NCI-H1105 (cell line): ENCODE measurements at regions not wholly inside any gene's neighbourhood (a gene's known extent, or its start where the extent isn't known, plus 50 kb on each side); places are given as distances from the start of the nearest gene placed in this dataset.

Source experiments
- DNase-seq: peaks from one replicate; lab custom pipeline; 2025; lab: John Stamatoyannopoulos, UW

DNA sequence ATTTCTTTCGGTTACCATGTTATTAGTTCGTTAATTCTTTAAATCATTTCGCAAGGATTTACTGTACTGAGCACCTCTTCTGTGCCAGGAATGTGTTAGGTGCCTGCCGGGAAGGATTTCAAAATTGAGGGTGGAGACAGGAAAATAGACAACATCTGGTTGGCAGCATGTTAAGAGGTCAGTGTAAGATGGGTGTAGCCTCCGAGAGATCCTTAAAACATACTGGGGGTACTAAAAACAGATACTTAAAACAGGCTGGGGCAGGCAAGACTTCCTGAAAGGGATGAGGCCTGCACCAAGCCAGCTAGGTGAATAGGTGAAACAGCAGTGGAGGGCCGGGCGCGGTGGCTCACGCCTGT is 178.0 kb upstream of the SGK1 start:
- DNase-seq: no peak

DNA sequence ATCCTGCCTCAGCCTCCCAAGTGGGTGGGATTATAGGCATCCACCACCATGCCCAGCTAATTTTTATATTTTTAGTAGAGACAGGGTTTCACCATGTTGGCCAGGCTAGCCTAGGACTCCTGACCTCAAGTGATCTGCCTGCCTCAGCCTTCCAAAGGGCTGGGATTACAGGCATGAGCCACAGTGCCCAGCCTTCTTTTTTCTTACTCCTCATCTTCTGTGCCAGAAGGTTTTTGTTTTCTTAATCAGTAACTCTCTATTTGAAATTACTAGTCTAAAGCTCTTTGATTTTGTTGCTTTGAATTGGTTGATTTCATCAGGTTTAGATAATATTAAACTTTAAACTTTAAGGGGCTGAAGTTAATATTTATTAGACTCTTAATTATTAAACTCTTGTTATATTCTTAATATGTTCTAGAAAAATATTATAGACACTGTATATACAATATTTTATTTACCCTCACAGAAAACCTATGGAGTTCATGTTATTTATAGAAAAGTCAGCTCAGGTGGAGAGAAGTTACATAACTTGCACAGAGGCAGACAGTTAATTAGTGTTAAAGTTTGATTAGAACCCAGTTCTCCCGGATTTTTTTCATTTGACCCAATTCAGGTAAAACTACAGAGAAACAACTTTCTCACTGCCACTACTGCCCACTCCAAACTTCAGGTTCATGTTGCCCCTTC is 177.4 kb upstream of the SGK1 start:
- no peak for DNase-seq

DNA sequence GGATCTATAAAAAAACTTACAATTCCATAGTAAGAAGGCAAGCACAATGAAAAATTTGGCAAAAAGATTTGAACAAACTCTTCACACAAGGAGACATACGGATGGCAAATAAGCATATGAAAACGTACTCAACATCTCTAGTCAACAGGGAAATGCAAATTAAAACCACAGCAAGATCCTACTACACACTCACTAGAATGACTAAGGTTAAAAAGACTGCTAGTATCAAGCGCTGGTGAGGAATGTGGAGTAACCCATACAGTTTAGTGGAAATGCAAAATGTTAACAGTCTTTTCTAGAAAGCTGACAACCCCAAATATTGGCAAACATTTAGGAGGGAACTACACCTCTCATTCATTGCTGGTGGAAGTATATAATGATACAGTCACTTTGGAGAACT is 175.9 kb upstream of the SGK1 start:
- no peak for DNase-seq

DNA sequence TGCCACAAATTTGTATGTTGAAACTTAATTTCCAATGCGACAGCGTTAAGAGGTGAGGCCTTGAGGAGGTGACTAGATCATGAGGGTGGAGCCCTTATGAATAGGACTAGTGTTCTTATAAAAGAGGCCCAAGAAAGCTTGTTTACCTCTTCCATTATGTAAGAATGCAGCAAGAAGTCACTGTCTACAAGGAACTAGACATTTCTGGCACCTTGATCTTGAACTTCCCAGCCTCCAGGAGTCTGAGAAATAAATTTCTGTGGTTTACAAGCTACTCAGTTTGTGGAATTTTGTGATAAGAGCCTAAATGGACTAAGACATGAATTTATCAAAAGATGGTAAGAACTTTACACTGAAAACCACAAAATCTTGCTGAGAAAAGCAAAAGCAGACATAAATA is 173.6 kb upstream of the SGK1 start:
- DNase-seq: no peak

DNA sequence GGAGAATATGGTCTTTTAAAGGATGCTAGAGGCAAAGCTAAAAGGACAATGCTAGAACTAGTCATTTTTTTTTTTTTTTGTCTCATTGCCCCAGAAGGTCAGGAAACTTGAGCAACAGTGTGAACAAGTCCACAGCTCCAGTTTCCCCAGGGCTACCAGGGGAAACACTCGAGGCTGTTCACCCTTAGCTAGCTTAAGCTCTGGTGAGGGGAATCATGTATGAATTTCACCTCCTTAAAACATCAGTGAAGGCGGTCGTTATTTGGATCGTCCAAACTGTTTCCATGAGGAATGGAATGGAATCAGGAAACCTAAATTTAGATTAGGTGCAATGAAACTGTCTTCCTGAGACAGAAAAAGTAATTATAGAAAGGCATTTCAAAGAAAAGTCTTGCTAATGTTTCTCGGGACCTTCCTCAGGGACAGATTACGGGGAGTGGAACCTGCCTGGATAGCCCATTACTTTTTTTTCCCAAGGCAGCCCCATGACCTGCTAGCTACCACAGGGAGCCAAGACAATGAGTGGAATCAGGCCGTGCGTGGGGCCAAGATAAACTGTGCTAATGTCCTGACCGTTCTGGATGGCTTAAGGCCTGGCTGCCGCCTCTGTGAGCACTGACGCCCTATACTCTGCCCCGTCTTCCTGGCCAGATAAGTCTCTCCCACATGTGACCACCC is 164.8 kb upstream of the SGK1 start:
- DNase-seq: no peak

DNA sequence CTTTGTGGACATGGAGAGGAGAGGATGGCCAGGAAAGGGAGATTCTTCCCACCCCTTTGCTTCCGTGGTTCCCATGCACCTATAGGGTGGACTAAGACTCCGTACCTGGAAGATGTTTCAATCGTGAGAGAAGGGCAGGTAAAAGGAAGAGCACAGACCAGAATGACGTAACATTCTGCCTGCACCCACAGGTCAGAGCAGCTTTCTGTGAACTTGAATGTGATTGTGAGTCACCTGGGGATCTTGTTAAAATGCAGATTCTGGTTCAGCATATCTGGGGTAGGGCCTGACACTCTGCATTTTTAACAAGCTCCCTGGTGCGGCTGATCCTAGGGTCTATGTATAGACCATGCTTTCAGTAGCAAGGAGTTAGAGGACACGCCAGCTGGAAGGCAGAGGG is 164.1 kb upstream of the SGK1 start:
- DNase-seq: no peak

DNA sequence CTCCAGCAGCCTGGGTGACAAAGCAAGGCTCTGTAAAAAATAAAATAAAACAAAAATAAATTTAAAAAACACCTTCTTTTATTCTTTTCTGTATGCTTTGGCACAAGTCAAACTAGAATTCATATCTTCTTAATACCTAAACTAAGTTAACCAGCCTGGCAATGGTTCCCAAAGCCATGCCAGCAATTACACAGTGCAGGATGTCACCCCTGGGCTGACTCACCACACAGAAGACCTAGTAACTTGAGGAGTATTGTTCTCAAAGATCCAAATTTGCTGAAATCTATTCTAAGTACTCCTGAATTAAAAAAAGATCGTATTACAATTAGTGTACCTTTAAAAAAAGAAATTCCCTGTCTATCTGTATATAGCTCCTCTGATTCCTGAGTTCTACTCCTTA is 162.7 kb upstream of the SGK1 start:
- DNase-seq: no peak

DNA sequence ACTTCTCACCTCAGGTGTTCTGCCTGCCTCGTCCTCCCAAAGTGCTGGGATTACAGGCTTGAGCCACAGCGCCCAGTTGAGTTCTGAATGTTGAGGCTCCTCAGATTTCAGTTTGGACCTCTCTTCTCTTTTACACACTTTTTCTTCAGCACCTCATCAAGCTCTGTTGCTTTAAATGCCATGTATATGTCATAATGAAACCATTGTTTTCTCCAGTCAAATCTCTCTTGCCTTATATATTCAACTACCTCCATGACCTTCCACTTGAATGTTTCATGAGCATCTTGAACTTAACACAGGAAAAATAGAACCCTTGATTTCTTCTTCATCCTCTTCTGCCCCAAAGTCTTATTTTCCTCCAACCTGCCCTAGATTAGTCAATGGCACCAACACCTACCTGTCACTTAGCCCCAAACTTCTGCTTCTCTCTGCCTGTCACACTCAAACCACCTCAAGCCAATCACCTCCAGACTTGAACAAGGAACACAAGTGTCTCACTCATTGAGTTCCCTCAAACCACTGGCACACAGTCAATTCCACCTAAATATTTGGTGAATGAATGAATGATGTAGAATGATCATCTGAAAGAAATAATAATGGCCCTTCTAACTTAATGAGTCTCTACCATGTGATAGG is 161.0 kb upstream of the SGK1 start:
- DNase-seq: no peak

DNA sequence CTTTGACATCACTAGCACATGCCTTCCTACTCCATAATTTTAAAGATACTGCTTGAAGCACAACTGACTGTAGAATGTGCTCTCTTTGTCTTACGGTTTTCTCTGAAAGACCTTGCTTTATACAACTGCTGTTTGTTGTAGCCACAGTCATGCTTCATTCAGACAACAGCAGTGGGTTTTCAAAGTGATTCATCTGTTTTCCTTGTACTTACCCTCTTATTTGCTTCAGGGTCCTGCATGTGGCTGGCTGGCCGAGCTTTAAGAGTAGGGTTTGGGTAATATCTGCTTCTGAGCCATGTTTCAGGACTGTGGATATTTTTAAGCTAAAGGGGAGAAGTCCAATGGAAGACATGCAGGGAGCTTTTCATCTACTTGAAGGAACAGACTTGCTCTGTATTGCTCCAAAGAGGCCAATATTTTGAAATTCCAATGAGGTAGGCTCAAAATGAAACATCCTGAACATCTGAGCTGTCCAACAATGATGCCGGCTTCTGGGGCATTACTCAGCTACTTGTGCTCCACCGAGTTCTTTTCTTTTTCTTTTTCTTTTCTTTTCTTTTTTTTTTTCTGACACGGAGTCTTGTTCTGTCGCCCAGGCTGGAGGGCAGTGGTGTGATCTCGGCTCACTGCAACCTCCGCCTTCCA is 160.2 kb upstream of the SGK1 start:
- no peak for DNase-seq

DNA sequence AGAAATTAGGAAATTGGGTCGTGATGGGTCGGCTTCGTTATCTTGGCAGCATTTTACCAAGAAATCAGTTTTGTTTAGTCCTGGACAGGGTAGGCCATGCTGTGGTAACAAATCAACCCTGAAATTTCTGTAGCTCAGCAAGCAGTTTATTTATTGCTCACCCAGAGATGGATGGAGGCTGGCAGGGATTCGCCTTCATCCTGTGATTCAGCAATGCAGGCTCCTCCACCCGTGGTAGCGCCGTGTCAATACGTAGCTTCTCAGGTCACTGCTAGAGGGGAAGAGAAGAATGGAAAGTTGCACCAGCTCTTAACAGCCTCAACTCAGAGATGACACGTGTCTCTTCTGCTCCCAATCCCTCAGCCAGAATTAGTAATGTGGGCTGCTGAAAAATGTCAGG is 157.0 kb upstream of the SGK1 start:
- DNase-seq: no peak

DNA sequence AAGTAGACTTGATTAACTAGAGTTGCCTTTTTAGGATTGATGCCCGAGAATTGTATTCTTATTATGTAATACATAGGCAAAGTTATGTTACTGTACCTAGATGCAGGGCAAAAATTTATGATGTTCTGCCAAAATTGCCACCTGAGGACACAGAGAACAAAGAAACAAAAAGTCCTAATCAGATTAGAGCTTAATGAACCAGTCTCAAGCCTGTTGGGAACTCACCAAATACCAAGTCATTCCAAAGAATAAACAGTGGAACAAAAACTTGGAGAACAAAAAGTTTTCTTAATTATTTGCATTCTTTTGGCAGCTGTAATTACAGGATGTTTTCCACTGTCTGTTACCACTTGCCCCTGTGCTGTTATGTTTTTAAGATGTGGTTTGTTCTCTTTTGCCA is 154.7 kb upstream of the SGK1 start:
- no peak for DNase-seq

DNA sequence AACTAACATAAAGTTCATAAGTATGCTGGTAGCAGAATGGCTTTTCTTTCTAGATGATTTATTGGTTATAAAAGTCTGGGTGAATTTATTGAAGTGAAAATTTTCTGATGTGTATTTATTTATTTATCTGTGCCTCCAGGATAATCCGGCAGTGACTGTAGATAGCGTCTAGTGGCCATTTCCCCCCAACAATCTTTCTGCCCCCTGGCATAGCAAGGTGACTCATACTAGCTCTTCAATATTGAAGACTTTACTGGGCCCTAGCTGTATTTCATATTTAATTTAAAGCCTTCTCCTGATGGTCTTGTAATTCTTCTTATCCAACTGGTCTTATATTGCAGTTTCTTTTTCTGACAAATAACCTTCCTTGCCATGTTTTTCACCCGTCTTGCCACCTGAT is 154.1 kb upstream of the SGK1 start:
- no peak for DNase-seq

DNA sequence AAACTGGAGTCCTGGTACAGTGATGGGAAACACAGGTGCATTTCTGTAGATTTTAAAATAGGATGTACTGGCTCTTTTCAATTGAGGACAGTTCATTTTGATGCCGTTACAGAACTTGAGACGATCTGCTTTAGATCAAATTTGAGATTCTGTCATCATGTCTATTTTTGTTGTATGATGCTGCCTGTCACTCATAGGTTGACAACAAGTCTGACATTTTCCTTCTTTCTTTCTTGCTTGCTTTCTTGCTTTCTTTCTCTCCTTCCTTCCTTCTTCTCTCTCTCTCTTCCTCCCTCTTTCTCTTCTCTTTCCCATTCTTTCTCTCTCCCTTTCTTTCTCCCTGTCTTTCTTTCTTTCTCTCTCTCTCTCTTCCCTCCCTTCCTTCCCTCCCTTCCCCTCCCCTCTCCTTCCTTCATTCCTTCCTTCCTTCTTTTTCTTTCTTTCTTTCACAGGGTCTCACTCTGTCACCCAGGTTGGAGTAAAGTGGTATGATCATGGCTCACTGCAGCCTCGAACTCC is 152.6 kb upstream of the SGK1 start:
- DNase-seq: no peak

DNA sequence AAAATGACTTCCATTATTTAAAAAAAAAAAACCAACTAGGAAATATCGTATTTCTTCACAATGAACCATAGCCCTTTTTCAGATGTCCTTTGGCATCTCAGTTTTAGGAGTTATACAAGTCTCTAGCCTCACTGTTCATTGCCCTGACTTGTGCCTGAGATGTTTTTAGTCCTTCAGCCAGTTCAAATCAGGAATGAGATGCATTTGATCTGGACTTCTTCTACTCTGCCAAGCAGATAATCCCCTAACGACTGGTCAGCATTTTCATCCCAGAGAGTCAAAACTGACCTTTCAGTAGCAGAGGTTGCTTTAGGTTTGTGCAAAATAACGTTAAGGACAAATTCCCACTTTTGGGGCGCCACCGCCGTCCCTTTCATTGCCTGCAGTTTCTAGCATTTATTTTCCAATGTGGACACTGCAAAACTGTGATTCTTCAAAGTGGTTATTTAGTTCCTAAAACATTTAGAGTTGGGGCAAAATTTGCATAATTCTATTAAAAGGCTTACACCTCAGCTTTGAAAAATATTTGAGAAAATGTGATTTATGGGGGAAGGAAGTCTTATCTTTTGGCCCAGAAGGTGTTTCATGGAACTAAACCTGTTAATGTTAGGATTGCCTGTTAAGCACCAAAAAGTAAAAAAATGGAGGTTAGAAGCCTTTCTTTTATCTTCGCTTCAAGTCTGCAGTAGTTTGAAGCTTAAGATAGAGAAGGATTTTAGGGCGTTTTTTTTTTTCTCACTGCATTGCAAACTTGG is 152.0 kb upstream of the SGK1 start:
- no peak for DNase-seq

DNA sequence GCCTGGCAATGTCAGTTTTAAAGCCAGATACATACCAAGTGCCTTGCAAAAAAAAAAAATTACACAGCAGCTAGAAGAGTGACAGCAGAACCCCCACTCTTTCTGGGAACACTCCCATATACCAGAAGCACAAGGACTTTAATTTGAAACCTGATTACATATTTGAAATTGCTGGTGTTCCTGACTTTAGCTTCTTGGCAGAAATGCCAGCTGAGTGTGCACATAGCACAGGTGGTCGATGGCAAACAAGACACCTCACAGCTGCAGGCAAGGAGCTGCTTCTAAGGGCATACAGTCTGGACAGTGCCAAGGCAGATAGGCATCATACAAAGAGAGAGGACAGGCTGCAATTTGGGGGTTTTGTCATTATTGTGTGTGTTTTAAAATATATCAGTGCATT is 150.7 kb upstream of the SGK1 start:
- DNase-seq: no peak

DNA sequence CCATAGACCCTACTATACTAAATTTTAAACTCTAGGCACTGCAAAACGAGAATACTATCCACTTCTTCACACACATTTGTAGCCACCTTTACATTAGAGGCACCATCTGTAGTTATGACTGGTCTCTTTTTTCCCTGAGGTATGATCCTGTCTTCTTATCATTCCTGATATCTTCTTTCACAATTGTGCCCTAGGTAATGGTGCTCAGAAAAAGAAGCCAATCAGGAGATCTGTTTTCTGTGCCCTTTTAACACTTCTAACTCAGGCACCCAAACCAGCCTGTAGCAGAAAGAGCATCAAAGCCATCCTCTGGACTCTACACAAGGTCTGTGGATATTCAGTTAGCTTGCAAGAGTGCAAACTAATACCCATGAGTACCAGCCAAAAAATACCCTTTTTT is 149.7 kb upstream of the SGK1 start:
- no peak for DNase-seq

DNA sequence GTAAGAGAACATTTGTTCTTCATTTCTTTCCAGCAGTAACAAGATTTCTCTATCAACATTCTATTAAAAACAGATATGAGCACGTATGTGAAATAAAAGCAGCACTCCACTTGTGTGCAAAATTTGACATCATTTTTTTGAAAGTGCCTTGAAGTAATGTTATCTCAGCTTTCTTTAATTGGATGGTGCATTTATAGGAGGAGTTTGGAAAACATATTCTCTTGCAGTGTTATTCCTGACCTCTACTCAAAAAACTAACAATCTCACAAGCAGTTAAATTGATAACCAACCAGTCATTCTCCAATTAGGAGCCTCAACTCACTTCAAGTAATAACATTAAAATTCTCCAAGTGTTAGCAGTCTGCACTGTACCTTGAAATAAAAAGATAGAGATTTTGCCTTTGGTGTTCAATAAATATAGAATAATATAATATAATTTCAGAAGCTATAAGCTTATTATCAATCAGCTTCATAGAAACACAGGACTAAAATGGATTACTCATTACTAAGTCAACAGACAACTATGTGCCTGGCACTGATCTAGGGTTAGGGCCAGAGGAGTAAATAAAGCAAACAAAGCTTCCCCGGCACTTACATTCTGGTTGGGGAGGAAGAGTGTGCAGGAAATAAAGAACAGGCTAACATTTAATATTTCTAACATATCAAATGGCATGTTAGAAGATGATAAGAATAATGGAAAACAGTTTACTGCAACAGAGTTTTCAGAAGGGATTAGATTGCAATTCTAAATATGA is 149.0 kb upstream of the SGK1 start:
- no peak for DNase-seq

DNA sequence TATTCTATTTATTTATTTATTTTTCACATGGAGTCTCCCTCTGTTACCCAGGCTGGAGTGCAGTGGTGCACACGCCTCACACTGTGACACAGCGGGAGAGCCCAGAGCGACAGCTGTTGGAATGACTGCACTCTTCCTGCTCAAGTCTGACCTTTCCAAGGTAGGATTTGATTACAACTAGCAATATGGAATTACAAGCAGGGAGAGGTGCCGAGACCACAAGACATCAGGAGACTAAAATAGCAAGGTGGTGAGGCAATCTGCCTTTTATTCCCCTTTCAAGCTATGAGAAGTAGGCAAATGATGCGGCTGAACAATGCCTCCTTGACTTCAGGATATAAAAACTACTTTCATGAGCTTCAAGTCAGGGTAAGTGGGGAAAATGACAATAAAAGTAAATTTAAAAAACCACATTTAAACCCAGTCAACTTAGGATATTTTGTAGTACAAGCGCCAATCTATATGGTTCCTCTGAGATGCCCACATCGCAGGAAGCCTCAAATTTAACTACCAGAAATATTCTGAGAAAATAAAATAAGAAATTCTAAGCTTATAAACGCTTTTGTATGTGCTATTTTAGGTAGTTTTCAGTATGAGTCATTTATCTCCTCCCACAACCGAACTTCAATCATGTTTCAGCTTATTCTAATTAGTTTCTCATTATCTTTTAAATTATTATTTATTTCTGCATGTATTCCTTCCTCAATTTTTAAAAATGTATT is 146.9 kb upstream of the SGK1 start:
- no peak for DNase-seq

DNA sequence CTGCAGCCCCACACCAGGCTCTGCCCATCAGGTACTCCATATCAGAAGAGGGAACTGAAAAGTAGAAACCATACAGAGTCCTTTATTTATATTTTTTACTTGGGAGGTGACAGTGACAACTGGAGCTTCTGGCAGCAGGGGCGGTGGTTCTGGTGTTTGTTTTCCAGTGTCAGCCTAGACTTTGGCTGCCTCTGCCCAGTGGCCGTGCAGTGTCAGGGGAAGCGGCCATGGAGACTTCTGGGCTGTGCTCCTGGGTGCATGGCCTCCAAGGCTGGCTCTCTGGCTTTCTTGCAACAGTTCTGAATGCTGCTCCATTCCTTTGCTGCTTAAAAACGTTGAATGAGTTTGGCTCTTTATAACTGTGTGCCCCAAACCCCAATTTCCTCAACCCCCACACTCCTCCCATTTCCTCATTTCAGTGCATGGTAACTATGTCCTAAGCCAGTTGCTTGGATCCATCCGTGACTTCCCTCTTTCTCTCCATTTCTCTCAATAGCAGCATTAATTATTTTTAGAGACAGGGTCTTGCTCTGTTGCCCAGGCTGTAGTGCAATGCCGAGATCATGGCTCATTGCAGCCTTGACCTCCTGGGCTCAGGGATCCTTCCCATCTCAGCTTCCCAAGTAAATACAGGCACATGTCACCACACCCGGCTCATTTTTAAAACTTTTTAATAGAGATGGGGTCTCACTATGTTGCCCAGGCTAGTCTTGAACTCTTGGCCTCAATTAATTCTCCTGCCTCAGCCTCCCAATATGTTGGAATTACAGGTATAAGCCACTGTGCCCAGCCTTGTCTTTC is 141.1 kb upstream of the SGK1 start:
- no peak for DNase-seq

DNA sequence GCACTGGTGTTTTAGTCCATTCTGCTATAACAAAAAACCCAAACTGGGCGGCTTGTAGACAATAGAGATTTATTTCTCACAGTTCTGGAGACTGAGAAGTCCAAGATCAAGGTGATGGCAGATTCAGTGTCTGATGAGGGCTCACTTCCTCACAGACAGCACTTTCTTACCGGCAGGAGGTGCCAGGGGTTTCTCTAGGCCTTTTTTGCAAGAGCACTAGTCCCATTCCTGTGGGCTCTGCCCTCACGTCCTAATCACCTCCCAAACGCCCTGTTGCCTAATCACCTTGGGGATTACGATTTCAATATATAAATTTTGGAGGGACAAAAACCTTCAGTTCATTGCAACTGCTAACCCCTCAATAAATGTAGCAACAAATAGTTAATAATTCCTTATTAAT is 140.0 kb upstream of the SGK1 start:
- no peak for DNase-seq
